NCI-H1930 (cell line): ENCODE measurements at regions not wholly inside any gene's neighbourhood (a gene's known extent, or its start where the extent isn't known, plus 50 kb on each side); places are given as distances from the start of the nearest gene placed in this dataset.
"Not testable (repeated sequence)": the region's sequence is repeated elsewhere in the genome, so short reads cannot be mapped to it uniquely, and the experiment has no call there.

Source experiments
- DNase-seq, 2 experiments: peaks; one replicate each; lab custom pipeline; 2025; lab: John Stamatoyannopoulos, UW

DNA sequence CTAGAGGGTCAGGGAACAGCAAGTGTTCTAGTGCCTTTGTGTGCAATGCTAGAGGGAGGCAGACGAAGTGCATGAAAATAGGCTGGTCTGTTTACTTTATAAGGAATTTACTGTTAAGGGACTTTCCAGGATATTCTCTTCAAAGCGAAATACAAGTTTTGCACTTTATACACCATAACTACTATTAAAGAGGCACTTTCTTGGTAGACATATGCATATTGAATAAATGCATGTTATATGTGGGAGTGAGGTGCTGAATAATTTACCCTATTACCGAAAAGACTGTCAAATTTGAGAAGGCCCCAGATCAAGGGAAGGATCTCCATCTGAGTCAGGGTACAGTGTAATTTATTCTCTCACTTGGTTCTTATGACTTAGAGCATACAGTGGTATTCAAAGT lies 310.5 kb downstream of the S1PR1 start:
- DNase-seq: no peak

GRCh38 chr1:101548376-101548775 lies 311.6 kb downstream of the S1PR1 start:
- no peak for DNase-seq

DNA sequence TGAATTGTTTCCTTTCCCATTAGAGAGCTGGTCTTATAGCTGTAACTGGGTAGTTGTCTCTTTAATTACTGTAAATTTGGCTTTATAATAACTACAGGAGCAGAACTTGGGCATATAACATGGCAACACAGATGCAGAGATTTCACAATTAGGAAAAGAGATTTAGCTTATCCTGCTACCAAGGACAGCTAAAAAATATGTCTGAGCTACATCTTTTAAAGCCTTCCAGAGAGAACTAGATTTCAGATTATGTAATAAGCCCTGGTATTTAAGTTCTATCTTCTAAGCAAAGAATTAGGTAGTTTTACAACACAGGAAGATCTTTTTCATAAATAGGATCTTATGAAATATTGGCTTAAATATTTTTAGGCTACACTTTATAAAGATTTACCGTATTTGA lies 313.8 kb downstream of the S1PR1 start:
- no peak for DNase-seq

DNA sequence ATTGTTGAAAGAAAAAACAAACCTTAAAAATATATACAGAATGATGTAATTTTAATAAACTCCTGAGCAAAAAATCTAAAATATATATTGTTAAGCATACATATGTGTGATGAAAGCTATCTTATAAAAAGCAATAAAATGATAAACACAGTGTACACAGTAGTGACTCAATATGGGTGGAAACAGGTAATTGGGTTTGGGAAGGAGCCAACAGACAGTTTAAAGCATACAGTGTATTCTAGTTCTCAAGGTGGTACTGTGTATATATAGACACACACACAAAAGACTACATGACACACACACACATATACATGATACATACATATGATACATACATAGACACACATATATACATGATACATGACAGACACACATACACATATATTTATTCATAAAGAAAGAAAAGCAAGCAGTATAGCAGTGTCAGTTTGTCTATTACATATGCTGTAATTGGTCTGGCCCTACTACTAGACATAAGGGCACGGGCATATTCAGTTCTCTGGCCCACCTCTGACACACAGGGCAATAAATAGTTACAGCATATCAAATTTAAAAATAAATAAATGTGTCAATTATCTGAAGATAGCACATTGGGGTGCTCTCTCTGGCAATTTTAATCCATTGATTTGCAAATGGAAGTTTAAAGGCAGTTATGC lies 330.2 kb downstream of the S1PR1 start:
- DNase-seq: no peak

DNA sequence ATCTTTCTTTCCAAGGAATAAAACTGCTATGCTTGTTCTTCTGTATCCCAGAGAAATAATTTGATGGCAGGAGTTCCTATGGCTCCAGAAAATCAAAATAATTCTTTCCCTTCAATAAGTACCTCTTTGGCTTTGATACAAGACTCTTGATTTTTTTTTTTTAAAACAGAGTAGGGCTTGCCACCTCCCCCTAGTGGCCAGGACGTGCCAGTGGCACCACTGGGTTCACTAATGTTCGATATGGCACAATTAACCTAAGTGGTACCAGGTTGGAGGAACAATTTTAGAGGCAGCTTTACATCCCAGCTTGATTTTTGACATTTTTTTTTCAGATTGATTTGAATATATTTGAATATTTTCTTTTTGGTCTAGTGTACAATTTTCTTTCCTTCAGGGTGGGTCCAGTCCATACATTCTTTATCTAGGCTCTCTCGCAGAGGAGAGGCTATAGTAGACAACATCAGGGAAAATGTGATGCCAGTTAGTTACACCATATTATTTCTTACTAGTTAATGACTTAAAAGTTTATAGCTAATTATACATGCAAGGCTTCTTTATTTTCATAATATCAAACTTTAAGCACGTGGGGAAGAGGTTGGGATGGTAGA lies 330.9 kb downstream of the S1PR1 start:
- DNase-seq: no peak

DNA sequence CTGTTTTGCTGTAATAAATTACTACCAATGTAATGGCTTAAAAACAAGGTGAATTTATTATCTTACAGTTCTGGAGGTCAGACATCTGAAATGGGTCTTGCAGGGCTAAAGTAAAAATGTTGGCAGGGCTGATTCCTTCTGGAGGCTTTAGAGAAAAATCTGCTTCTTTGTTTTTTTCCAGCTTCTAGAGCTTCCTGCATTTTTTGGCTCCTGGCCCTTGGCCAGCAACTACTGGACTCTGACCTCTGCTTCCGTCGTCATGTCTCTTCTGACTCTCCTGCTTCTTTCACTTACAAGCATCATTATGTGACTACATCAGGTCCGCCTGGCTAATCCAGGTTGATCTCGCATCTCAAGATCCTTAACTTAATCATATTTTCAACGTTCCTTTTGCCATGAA lies 350.9 kb downstream of the S1PR1 start:
- no peak for DNase-seq

DNA sequence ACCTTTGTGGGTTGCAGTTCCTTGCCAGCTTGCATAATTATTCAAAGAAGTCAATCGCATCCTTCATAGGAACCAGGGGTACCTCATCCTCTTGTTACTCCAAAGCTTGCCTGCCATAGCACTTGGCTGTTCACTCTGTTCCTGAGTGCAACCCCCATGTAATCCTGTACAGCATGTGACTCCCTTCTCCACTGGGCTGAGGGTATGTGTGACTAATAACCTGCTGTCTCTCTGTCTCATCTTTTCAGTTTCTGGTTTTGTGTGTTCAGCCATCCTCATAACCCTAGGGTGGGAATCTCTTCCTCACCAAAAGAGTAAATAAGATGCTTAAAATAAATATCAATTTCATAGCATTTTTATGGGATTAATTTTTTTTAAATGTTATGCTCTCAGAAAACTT lies 351.9 kb downstream of the S1PR1 start:
- DNase-seq: no peak

GRCh38 chr1:101592845-101593244 lies 356.0 kb downstream of the S1PR1 start:
- DNase-seq: peak in 1 of 2 experiments; percentile 38

DNA sequence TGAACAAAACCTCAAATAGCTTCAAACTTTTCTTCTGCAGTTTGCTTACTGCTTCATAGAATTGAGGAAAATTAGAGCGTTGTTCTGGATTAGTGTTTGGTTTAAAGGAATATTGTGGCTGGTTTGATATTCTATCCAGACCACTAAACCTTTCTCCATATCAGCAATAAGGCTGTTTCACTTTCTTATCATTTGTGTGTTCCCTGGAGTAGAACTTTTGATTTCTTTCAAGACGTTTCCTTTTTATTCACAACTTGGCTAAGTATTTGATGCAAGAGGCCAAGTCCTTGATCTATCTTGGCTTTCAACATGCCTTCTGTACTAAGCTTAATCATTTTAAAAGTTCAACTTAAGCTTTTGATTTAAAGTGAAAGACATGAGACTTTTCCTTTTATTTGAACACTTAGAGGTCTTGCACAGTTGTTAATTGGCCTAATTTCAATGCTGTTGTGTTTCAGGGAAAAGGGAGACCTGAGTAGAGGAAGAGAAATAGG lies 359.1 kb downstream of the S1PR1 start:
- DNase-seq: no peak

DNA sequence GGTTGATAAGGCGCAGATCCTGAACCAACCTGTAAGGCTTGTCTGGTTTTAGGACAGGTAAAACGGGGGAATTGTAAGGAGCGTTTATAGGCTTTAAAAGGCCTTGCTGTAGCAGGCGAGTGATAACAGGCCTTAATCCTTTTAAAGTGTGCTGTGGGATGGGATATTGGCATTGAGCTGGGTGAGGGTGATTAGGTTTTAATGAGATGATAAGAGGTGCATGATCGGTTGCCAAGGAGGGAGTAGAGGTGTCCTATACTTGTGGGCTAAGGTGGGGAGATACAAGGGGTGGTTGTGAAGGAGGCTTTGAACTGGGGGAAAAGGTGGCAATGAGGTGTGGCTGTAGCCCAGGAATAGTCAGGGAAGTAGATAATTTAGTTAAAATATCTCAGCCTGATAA lies 363.8 kb downstream of the S1PR1 start:
- not testable (repeated sequence) for DNase-seq

DNA sequence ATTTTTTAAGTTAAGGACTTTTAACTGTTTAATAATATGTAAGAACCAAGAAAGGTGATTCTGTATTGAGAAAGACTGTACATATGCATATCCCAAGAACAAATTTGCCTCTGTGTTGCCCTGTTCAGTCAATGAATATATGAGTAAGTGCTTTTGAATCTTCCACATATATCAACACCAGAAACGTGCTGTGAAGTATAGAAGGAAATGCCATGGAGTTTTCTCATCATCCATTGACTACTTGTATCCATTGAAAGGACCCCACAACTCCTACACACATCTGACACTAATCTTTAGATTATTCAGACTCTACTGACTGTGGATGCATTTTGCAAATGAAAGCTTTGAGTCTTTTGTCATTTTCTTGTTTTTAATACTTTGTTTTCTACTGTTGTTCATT lies 366.9 kb downstream of the S1PR1 start:
- DNase-seq: no peak

DNA sequence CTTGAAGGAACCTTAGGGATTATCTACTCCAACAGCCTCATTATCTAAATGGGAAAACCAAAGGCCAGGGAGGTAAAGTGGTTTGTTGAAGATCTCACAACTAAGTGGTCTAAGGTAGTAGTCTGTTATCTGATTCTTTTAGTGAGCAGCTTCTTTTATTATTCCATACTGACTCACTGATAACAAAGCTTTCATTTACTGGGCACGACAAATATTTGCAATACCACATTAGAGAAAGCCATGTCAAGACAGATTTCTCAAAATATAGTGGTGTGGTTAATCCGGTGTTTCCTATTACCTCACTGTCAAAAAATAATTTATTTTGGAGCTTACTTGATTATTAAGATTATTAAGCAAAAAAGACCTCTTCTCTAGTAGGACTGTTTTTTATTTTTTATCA lies 369.1 kb downstream of the S1PR1 start:
- DNase-seq: no peak

GRCh38 chr1:101613546-101613945 lies 376.7 kb downstream of the S1PR1 start:
- DNase-seq: no peak

GRCh38 chr1:101618900-101619299 lies 377.8 kb downstream of the OLFM3 start:
- no peak for DNase-seq

DNA sequence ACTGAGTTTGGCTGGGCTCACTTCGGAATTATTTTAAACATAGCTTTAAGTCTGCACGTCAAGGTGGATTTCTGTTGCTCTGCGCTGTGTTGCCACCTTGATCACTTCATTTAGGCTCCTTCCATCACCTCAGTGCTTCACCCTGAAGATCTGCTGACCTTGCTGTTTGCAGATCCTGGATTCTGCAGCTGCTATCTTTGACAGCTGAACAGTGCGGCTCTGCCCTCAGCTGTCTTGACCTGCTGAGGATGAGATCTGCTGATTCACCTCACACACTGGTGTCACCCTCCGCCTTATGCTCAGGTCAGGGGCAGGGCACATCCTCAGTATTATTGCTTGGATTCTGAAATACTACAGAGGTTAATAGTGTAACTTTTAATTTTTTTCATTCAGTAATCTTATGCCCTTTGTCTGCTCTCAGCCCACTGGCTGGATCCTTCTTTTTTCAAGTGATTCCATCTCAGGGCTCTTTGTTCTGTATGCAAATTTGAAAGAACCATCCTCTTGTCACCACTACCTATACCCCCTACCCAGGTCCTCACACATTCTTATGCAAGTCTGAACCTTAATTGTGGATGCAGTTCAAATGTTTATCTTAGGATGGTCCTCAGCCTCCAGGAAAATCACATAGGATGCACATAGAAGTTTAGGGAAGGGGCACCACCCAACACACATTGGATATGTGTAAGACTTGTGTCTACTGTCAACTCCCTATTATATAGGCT lies 364.0 kb downstream of the OLFM3 start:
- DNase-seq: no peak

- no peak for DNase-seq
These were observed 350.9 kb downstream of the OLFM3 start for GRCh38 chr1:101645810-101646209.

DNA sequence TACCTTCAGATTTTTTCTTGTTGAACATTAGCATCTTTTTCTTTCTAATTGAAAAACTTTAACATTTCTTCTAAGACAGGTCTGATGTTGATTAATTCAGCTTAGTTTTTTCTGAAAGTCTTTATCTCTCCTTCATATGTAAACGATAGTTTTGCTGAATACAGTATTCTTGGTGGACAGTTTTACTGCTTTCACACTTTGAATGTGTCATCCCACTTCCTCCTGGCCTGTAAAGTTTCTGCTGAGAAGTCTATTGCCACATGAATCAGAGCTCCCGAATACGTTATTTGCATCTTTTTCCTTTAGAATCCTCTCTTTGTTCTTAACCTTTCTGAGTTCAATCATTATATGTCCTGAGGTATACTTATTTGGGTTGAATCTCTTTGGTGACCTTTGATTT lies 344.2 kb downstream of the OLFM3 start:
- DNase-seq: no peak

- DNase-seq: no peak
These were observed 343.2 kb downstream of the OLFM3 start for GRCh38 chr1:101653482-101653946.

DNA sequence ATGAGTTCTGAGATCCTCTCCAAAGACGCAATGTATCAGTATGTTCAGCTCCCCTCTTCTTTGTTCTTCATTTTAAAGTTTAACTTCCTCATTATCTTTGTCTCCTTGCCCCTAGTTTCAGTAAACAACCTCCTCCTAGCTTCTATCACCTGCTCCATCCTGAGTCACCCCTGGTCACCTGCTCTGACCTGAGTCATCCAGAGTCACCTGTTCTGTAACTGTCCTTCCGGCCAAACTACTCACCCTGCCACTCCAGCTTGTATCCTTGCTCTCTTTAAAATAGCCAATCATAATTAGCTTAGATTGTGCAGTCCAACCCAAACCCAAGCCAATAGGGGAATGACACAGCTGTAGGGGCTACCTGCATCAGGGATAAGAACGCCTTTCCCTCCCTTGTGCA lies 332.0 kb downstream of the OLFM3 start:
- DNase-seq: no peak

GRCh38 chr1:101667761-101668160 lies 329.0 kb downstream of the OLFM3 start:
- DNase-seq: no peak

DNA sequence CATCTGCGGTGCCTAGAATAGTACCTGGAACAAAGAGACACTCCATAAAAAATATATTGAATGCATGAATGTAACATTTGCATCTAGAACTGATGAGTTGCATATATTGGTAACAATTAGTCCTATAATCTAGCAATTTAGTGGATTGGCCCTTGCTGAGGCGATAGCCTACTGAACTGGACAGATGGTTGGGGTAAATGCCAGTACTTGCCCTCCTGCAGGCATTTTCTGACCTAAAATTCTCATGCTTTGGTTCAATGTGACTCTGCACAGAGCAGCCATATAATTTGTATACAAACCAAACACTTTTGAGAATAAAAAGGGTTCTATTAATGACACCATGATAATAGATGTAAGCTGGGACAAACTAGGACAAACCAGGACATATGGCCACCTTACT lies 313.6 kb downstream of the OLFM3 start:
- no peak for DNase-seq

GRCh38 chr1:101683561-101683960 lies 313.2 kb downstream of the OLFM3 start:
- DNase-seq: no peak

- DNase-seq: no peak
These were observed 299.7 kb downstream of the OLFM3 start for GRCh38 chr1:101697072-101697471.
